ENCODE measurements at regions not wholly inside any gene's neighbourhood (a gene's known extent, or its start where the extent isn't known, plus 50 kb on each side); places are given as distances from the start of the nearest gene placed in this dataset.

- TF ChIP-seq CTCF (IDR thresholded peaks at IDR 0.05) (no peak), POLR2A (IDR thresholded peaks at IDR 0.05) (no peak)
Observed at GRCh38 chr16:77046206-77046605, 144.8 kb upstream of the MON1B start.
